ENCODE measurements at regions not wholly inside any gene's neighbourhood (a gene's known extent, or its start where the extent isn't known, plus 50 kb on each side); places are given as distances from the start of the nearest gene placed in this dataset.

DNA sequence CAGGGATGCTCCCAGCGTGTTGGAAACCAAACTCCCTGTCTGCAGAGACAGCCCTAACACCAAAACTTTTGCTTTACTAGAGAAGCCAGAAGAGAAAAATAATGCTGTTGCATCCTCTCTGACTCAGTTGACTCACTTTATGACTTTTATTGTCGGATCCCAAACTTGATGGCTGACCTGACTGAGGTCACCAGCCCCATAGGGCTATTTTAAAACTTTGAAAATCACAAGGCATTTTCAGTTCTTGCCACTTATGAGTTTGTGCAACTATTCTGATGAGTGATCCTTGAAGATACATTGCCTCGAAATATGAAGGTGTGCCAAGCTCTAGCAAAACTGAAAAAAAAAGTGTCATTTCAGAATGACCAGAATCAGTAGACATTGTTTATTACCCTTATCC is 320.2 kb downstream of the DLEU7 start:
- Mint-ChIP-seq H3K27ac (ENCODE audit: low read depth, unreplicated experiment) (no peak overlapping the region), H3K4me1 (ENCODE audit: insufficient read depth, unreplicated experiment) (peaks cover 55% of the 10 kb centered on the region), H3K27me3 (ENCODE audit: insufficient read depth, unreplicated experiment) (no peaks in the 10 kb centered on the region), H3K4me3 (ENCODE audit: unreplicated experiment) (no peak overlapping the region), H3K9me3 (ENCODE audit: unreplicated experiment) (peaks cover 7% of the 10 kb centered on the region), H3K36me3 (ENCODE audit: insufficient read depth, unreplicated experiment) (no peaks in the 10 kb centered on the region)
- BruUV-seq (replicated peaks), result no TSS peak
- POLR2A ChIA-PET, result no interaction called here
- TF ChIP-seq, protein P1, sequence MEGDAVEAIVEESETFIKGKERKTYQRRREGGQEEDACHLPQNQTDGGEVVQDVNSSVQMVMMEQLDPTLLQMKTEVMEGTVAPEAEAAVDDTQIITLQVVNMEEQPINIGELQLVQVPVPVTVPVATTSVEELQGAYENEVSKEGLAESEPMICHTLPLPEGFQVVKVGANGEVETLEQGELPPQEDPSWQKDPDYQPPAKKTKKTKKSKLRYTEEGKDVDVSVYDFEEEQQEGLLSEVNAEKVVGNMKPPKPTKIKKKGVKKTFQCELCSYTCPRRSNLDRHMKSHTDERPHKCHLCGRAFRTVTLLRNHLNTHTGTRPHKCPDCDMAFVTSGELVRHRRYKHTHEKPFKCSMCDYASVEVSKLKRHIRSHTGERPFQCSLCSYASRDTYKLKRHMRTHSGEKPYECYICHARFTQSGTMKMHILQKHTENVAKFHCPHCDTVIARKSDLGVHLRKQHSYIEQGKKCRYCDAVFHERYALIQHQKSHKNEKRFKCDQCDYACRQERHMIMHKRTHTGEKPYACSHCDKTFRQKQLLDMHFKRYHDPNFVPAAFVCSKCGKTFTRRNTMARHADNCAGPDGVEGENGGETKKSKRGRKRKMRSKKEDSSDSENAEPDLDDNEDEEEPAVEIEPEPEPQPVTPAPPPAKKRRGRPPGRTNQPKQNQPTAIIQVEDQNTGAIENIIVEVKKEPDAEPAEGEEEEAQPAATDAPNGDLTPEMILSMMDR (IDR thresholded peaks at IDR 0.05; ENCODE audit: unreplicated experiment), result no peak
- DNase-seq (ENCODE audit: unreplicated experiment), result no peak
- CTCF ChIA-PET, result no interaction called here
- intact Hi-C loops (cut with micrococcal nuclease), result no loop called here

DNA sequence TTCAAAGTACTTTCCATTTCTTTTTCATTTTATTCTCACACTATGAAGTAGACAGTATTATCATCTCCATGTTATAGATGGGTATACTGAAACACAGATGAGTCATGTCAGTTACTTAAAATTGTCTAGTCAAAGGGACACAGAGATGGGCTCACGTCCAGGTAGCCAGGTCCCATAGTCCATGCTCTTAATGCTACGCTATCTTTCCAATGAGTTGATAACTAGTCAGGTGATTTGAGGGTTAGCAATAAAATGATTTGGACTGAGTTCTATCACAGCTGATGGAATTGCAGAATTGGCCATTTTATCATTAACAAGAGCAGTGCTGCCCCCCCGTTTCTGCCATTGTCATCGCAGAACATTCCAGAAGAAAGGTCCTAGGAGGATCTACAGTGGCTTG is 318.9 kb downstream of the DLEU7 start:
- POLR2A ChIA-PET, result interaction anchor here (0.7 to 1.3 kb wide), 2 partner anchors 28 to 443 kb away, joined by 3 to 4 read pairs; no protein-coding TSS in a partner anchor
- DNase-seq (ENCODE audit: unreplicated experiment), result no peak
- TF ChIP-seq, protein P1 (IDR thresholded peaks at IDR 0.05; ENCODE audit: unreplicated experiment), result no peak
- BruUV-seq (replicated peaks), result no TSS peak
- intact Hi-C loops (cut with micrococcal nuclease), result no loop called here
- no peaks in the 10 kb centered on the region for H3K27me3 Mint-ChIP-seq (ENCODE audit: insufficient read depth, unreplicated experiment)
- CTCF ChIA-PET, result no interaction called here
- no peak overlapping the region for H3K27ac Mint-ChIP-seq (ENCODE audit: low read depth, unreplicated experiment)
- no peaks in the 10 kb centered on the region for H3K36me3 Mint-ChIP-seq (ENCODE audit: insufficient read depth, unreplicated experiment)
- H3K9me3 Mint-ChIP-seq (ENCODE audit: unreplicated experiment), result peaks cover 6% of the 10 kb centered on the region
- peaks cover 59% of the 10 kb centered on the region for H3K4me1 Mint-ChIP-seq (ENCODE audit: insufficient read depth, unreplicated experiment)
- no peak overlapping the region for H3K4me3 Mint-ChIP-seq (ENCODE audit: unreplicated experiment)

DNA sequence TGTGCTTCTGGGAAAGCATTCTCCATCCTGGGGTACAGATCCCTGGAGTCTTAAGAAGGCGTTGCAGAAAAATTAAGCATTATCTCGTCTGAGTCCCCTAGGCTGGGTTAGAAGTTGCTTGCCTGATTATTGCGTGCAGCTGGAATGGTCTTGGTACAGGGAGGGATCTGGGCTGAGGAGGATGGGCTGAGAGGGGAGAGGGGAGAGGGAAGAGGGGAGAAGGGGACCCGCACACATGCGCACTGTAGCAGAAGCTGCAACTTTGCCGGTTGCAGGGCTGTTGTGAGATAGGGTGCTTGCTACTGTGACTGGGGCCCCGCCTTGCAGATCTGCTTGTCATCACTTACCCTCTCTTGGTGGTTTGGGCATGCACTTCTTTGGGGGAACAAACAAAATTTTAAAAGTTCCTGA is 316.8 kb downstream of the DLEU7 start:
- no TSS peak for BruUV-seq (replicated peaks)
- TF ChIP-seq, protein P1 (IDR thresholded peaks at IDR 0.05; ENCODE audit: unreplicated experiment), result no peak
- Mint-ChIP-seq H3K36me3 (ENCODE audit: insufficient read depth, unreplicated experiment) (no peaks in the 10 kb centered on the region), H3K27me3 (ENCODE audit: insufficient read depth, unreplicated experiment) (no peaks in the 10 kb centered on the region), H3K4me3 (ENCODE audit: unreplicated experiment) (no peak overlapping the region), H3K9me3 (ENCODE audit: unreplicated experiment) (no peaks in the 10 kb centered on the region), H3K4me1 (ENCODE audit: insufficient read depth, unreplicated experiment) (peaks cover 43% of the 10 kb centered on the region), H3K27ac (ENCODE audit: low read depth, unreplicated experiment) (no peak overlapping the region)
- DNase-seq (ENCODE audit: unreplicated experiment), result no peak
- POLR2A ChIA-PET, result interaction anchor here (0.9 to 7.6 kb wide), 14 partner anchors 14 to 529 kb away, joined by 3 to 142 read pairs (median 3); partner anchors contain the start of gene TRIM13
- intact Hi-C loops (cut with micrococcal nuclease), result no loop called here
- CTCF ChIA-PET, result interaction anchor here (0.6 to 1.3 kb wide), 5 partner anchors 205 to 1107 kb away, joined by 3 to 7 read pairs (median 3); no protein-coding TSS in a partner anchor

DNA sequence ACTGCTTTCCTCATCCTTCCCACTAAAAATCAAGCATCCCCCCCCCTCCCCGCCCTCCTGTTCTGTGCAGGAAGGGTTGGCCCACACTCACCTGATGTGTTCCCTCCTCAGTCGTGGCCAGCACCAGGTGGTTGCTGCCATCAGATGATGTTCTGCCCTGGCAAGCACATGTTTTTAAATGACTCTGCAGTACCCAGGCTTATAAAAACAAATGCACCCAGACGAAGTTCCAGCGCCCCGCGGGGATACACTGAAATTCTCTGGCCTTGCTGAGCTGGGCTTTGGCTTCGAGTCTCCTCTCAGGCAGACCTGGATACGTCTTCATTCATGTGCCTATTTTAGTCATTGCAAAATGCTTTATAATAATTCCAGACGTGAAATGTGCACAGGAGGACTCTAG is 316.3 kb downstream of the DLEU7 start:
- TF ChIP-seq, protein P1 (IDR thresholded peaks at IDR 0.05; ENCODE audit: unreplicated experiment), result no peak
- ChIA-PET POLR2A (interaction anchor here (0.9 to 7.6 kb wide), 15 partner anchors 14 to 530 kb away, joined by 3 to 142 read pairs (median 3); partner anchors contain the start of gene TRIM13), CTCF (interaction anchor here (1.3 kb wide), 1 partner anchor 302 kb away, joined by 4 read pairs; no protein-coding TSS in a partner anchor)
- Mint-ChIP-seq H3K4me3 (ENCODE audit: unreplicated experiment) (no peak overlapping the region), H3K27ac (ENCODE audit: low read depth, unreplicated experiment) (peak overlapping the region; percentile 55), H3K9me3 (ENCODE audit: unreplicated experiment) (no peaks in the 10 kb centered on the region), H3K36me3 (ENCODE audit: insufficient read depth, unreplicated experiment) (no peaks in the 10 kb centered on the region), H3K4me1 (ENCODE audit: insufficient read depth, unreplicated experiment) (peaks cover 38% of the 10 kb centered on the region), H3K27me3 (ENCODE audit: insufficient read depth, unreplicated experiment) (no peaks in the 10 kb centered on the region)
- BruUV-seq (replicated peaks), result no TSS peak
- peak; percentile 41 for DNase-seq (ENCODE audit: unreplicated experiment)
- intact Hi-C loops (cut with micrococcal nuclease), result no loop called here
